GM13977 (cell line): ENCODE measurements at regions not wholly inside any gene's neighbourhood (a gene's known extent, or its start where the extent isn't known, plus 50 kb on each side); places are given as distances from the start of the nearest gene placed in this dataset.
"Not testable (repeated sequence)": the region's sequence is repeated elsewhere in the genome, so short reads cannot be mapped to it uniquely, and the experiment has no call there.

Source experiments
- DNase-seq: peaks from one replicate; pipeline ENCODE4 v3.0.0; 2012; ENCODE audit warnings: low spot score
- in situ Hi-C: fragments of 300-500 bp; cut with MboI; formaldehyde crosslinking; loops from one replicate; pipeline ENCODE4 v1.12.0; 2022; ENCODE audit warnings: low sequenced_read_pairs, low pct_unique_long_range_greater_than_20kb, mixed read lengths, inconsistent platforms; ENCODE audit not compliant: unreplicated experiment
- TF ChIP-seq, protein P1 (sequence below): IDR thresholded peaks from 2 replicates; pipeline ENCODE4 v1.5.1; 2012; ENCODE audit warnings: mild to moderate bottlenecking, control low read depth; ENCODE audit not compliant: insufficient read depth; ENCODE audit errors: extremely low read depth, missing control alignments

- in situ Hi-C loops = no loop called here
- TF ChIP-seq, protein P1, sequence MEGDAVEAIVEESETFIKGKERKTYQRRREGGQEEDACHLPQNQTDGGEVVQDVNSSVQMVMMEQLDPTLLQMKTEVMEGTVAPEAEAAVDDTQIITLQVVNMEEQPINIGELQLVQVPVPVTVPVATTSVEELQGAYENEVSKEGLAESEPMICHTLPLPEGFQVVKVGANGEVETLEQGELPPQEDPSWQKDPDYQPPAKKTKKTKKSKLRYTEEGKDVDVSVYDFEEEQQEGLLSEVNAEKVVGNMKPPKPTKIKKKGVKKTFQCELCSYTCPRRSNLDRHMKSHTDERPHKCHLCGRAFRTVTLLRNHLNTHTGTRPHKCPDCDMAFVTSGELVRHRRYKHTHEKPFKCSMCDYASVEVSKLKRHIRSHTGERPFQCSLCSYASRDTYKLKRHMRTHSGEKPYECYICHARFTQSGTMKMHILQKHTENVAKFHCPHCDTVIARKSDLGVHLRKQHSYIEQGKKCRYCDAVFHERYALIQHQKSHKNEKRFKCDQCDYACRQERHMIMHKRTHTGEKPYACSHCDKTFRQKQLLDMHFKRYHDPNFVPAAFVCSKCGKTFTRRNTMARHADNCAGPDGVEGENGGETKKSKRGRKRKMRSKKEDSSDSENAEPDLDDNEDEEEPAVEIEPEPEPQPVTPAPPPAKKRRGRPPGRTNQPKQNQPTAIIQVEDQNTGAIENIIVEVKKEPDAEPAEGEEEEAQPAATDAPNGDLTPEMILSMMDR = no peak
- DNase-seq = no peak
Measured at GRCh38 chr5:136814619-136815378, 449.5 kb upstream of the TRPC7 start.

GRCh38 chr5:136812270-136812669, 446.9 kb upstream of the TRPC7 start:
- in situ Hi-C loops = not testable (repeated sequence)

DNA sequence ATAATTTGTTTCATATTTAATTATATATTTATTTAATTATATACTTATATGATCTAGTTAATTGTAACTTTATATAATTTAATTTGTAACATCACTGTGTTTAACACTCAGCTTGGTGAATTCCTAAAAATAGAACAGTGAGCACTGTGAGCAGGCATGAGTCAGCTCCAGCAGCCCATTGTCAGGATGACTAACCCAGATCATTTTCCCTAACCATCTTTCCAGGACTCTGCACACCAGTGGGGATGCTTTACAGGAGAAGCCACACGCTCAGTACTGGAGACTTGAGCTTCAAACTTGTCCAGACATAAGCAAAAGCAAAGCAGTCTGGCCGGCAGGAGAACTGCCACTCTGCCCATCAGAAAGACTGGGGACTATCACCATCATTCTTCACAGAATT, 446.2 kb upstream of the TRPC7 start:
- DNase-seq = no peak
- TF ChIP-seq, protein P1 = no peak
- in situ Hi-C loops = no loop called here

More at GRCh38 chr5:136812270-136812669, 446.9 kb upstream of the TRPC7 start:
- DNase-seq = not testable (repeated sequence)

- TF ChIP-seq, protein P1 = no peak
- in situ Hi-C loops = no loop called here
- no peak for DNase-seq
Measured at GRCh38 chr5:136811086-136811485, 445.7 kb upstream of the TRPC7 start.

- TF ChIP-seq, protein P1 = no peak
- in situ Hi-C loops = no loop called here
- DNase-seq = no peak
Measured at GRCh38 chr5:136810261-136810801, 445.0 kb upstream of the TRPC7 start.

- DNase-seq = no peak
- in situ Hi-C loops = no loop called here
- TF ChIP-seq, protein P1 = no peak
Measured at GRCh38 chr5:136809382-136809781, 444.0 kb upstream of the TRPC7 start.

DNA sequence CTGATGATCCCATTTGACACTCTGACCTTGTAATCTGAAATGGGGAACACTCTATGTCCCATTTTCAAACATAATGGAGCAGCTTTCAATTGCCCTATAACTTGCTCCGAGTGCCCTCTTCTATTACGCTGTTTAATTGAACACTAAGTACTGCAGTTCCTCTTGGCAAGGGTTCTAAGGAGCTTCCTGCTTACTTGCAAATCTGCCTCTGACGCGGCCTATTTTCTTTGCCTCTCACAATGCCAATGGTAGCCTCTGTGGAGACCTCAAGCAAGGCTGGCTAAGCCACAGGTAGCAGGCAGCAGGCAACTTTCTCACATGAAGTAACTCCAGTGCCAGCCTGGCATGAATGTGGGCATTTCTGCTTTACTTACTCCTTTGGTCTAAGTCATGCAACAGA, 443.4 kb upstream of the TRPC7 start:
- in situ Hi-C loops = no loop called here
- no peak for DNase-seq

More for the DNA sequence above, 443.4 kb upstream of the TRPC7 start:
- TF ChIP-seq, protein P1 = no peak
